CD14-positive monocyte (primary cell): ENCODE measurements at regions not wholly inside any gene's neighbourhood (a gene's known extent, or its start where the extent isn't known, plus 50 kb on each side); places are given as distances from the start of the nearest gene placed in this dataset.
A peak's percentile ranks its signal among the peaks of the same experiment; 100 is the strongest.
"Not testable (repeated sequence)": the region's sequence is repeated elsewhere in the genome, so short reads cannot be mapped to it uniquely, and the experiment has no call there.

Experiments
- DNase-seq, 3 donors: peaks; one replicate each; pipeline ENCODE4 v3.0.0-alpha.2; 2011 to 2022
- H2AFZ ChIP-seq: 2 replicates; pipeline ENCODE4 v1.6.0; 2012; ENCODE audit warnings: mild to moderate bottlenecking, low read depth, low read length, inconsistent platforms; ENCODE audit not compliant: insufficient read depth, poor library complexity, severe bottlenecking
- H3K27ac ChIP-seq, 2 donors: 1 replicate in 1 of 2; 2 replicates in 1 of 2; pipeline ENCODE4 v1.5.1; 2012 to 2013; ENCODE audit warnings: low read length in 2 of 2, control low read depth in 1 of 2, inconsistent platforms in 1 of 2, low read depth in 1 of 2, mild to moderate bottlenecking in 1 of 2
- H3K27me3 ChIP-seq, 2 donors: one replicate each; pipeline versions ENCODE4 v1.6.0 to v1.6.1; 2011 to 2013; ENCODE audit warnings: low read length in 2 of 2; ENCODE audit not compliant: control insufficient read depth in 2 of 2, insufficient read depth in 2 of 2
- H3K36me3 ChIP-seq, 2 donors: replicated peaks in 1 of 2; 1 replicate in 1 of 2; 2 replicates in 1 of 2; pipeline versions ENCODE4 v1.5.1 to v1.6.1; 2012 to 2013; ENCODE audit warnings: low read length in 2 of 2, control low read depth in 1 of 2, inconsistent platforms in 1 of 2, mild to moderate bottlenecking in 1 of 2; ENCODE audit not compliant: insufficient read depth in 2 of 2, control insufficient read depth in 1 of 2
- H3K4me1 ChIP-seq, 2 donors: 1 replicate in 1 of 2; 2 replicates in 1 of 2; pipeline versions ENCODE4 v1.5.1 to v1.6.1; 2012 to 2013; ENCODE audit warnings: low read length in 2 of 2, control low read depth in 1 of 2, inconsistent platforms in 1 of 2, mild to moderate bottlenecking in 1 of 2, moderate library complexity in 1 of 2; ENCODE audit not compliant: insufficient read depth in 2 of 2, control insufficient read depth in 1 of 2
- H3K4me2 ChIP-seq: replicated peaks from 2 replicates; pipeline ENCODE3; 2012; ENCODE audit warnings: low read length, moderate library complexity, mild to moderate bottlenecking; ENCODE audit not compliant: poor library complexity, severe bottlenecking; ENCODE audit errors: extremely low read depth
- H3K4me3 ChIP-seq, 3 experiments: fragments of 200-600 bp in 1 of 3; sonication (generic) in 1 of 3; replicated peaks in 1 of 3; 1 replicate in 2 of 3; 2 replicates in 1 of 3; pipeline ENCODE4 v1.5.1; 2011 to 2013; ENCODE audit warnings: low read length in 3 of 3, mild to moderate bottlenecking in 3 of 3, control low read depth in 2 of 3, low read depth in 2 of 3, inconsistent platforms in 1 of 3, moderate library complexity in 1 of 3
- H3K79me2 ChIP-seq: 2 replicates; pipeline ENCODE4 v1.6.0; 2012; ENCODE audit warnings: mild to moderate bottlenecking, control low read depth, inconsistent platforms, low read length, moderate library complexity; ENCODE audit not compliant: insufficient read depth
- H3K9ac ChIP-seq: 2 replicates; pipeline ENCODE4 v1.6.0; 2017; ENCODE audit warnings: low read length, mild to moderate bottlenecking; ENCODE audit not compliant: insufficient read depth, poor library complexity, severe bottlenecking
- H3K9me3 ChIP-seq, 2 donors: replicated peaks in 1 of 2; 1 replicate in 1 of 2; 2 replicates in 1 of 2; pipeline versions ENCODE4 v1.5.1 to v1.6.1; 2012 to 2013; ENCODE audit warnings: low read length in 2 of 2, control low read depth in 1 of 2; ENCODE audit not compliant: control insufficient read depth in 1 of 2, insufficient read depth in 1 of 2
- H4K20me1 ChIP-seq: 2 replicates; pipeline ENCODE4 v1.6.0; 2012; ENCODE audit warnings: mild to moderate bottlenecking, low read length, control low read depth, moderate library complexity; ENCODE audit not compliant: insufficient read depth
- H3K27ac Mint-ChIP-seq, 7 donors: one replicate each; pipeline ENCODE4 v1.8.0; 2020; ENCODE audit warnings: mild to moderate bottlenecking in 7 of 7, mixed read lengths in 7 of 7, moderate library complexity in 6 of 7, inconsistent platforms in 2 of 7
- H3K27me3 Mint-ChIP-seq, 3 donors: one replicate each; pipeline ENCODE4 v1.8.0; 2021 to 2022; ENCODE audit warnings: low read depth in 3 of 3, mild to moderate bottlenecking in 3 of 3, mixed read lengths in 3 of 3, moderate library complexity in 3 of 3, inconsistent platforms in 1 of 3
- H3K36me3 Mint-ChIP-seq, 2 donors: one replicate each; pipeline ENCODE4 v1.8.0; 2020; ENCODE audit warnings: mixed read lengths in 2 of 2, inconsistent platforms in 1 of 2, mild to moderate bottlenecking in 1 of 2
- H3K4me1 Mint-ChIP-seq: one replicate; pipeline ENCODE4 v1.8.0; 2020; ENCODE audit warnings: mild to moderate bottlenecking, mixed read lengths
- H3K4me3 Mint-ChIP-seq, 2 donors: one replicate each; pipeline ENCODE4 v1.8.0; 2020; ENCODE audit warnings: mild to moderate bottlenecking in 2 of 2, mixed read lengths in 2 of 2, moderate library complexity in 1 of 2
- H3K9me3 Mint-ChIP-seq, 7 donors: one replicate each; pipeline ENCODE4 v1.8.0; 2020 to 2022; ENCODE audit warnings: mixed read lengths in 7 of 7, mild to moderate bottlenecking in 6 of 7, moderate library complexity in 6 of 7, inconsistent platforms in 2 of 7
- CTCF ChIP-seq: fragments of 200-600 bp; IDR thresholded peaks from one replicate; pipeline ENCODE4 v1.8.0; 2022; ENCODE audit warnings: antibody characterized with exemption, mild to moderate bottlenecking
- WGBS: methylation state at CpG from one replicate; pipeline ENCODE4 v1.1.5; 2013; ENCODE audit warnings: missing lambda C conversion rate; ENCODE audit not compliant: insufficient coverage; 5-methylcytosine and 5-hydroxymethylcytosine counted together
- intact Hi-C, 2 donors: fragments of 100-400 bp; cut with micrococcal nuclease; formaldehyde crosslinking; loops; one replicate each; pipeline versions ENCODE4 v1.15.0 to v1.15.1; 2023

DNA sequence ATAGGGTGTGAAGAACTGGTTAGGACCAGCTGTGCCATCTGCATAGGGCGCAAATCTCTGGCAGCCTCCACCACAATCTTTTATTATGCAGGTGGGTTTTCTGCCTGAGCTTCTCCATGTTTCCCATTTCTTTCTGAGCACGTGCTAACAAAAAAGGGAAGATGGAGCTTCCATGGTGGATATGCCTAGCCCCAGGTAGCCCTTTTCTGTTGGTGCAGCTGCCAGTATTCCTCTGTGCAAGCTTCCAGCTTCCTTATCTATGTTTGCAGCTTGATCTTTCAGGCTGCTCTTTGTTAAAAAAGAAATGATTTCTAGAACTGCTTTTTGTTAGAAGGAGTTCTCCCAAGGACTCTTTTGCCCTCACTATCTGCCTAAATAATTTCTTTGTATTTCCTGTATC, 95.0 kb upstream of the EPB41L4A start:
- no peak overlapping the region for H3K4me3 ChIP-seq
- H4K20me1 ChIP-seq = no peaks in the 10 kb centered on the region
- no peak overlapping the region for H3K27ac ChIP-seq
- H3K4me3 Mint-ChIP-seq = no peak overlapping the region
- H3K9ac ChIP-seq = no peak overlapping the region
- H3K27ac Mint-ChIP-seq = no peak overlapping the region
- H3K4me2 ChIP-seq = no peak overlapping the region
- no peak for TF ChIP-seq CTCF
- peaks cover 6 to 26% (median 14%) of the 10 kb centered on the region in 7 donors for H3K9me3 Mint-ChIP-seq
- H2AFZ ChIP-seq = no peak overlapping the region
- no peak for DNase-seq
- no peaks in the 10 kb centered on the region for H3K79me2 ChIP-seq
- intact Hi-C loops = no loop called here
- H3K36me3 Mint-ChIP-seq = no peaks in the 10 kb centered on the region
- peaks cover 4 to 12% (median 5%) of the 10 kb centered on the region in 3 donors for H3K27me3 Mint-ChIP-seq
- H3K27me3 ChIP-seq = peaks cover 2 to 3% of the 10 kb centered on the region in 2 donors
- WGBS = no CpG with 5 or more reads among the region's 2 CpGs
- no peaks in the 10 kb centered on the region for H3K9me3 ChIP-seq
- no peaks in the 10 kb centered on the region for H3K4me1 ChIP-seq
- no peaks in the 10 kb centered on the region for H3K36me3 ChIP-seq
- no peaks in the 10 kb centered on the region for H3K4me1 Mint-ChIP-seq

- H3K4me1 ChIP-seq = peaks cover 32 to 39% of the 10 kb centered on the region in 2 donors
- H3K36me3 Mint-ChIP-seq, H3K27me3 Mint-ChIP-seq, H4K20me1 ChIP-seq, intact Hi-C loops, H3K27me3 ChIP-seq, H3K9ac ChIP-seq, H3K36me3 ChIP-seq, H3K79me2 ChIP-seq, H3K9me3 ChIP-seq: not testable (repeated sequence)
- Mint-ChIP-seq H3K27ac (peak overlapping the region; percentile 70 to 89 (median 86)), H3K9me3 (peaks cover 5 to 24% (median 14%) of the 10 kb centered on the region in 7 donors), H3K4me1 (peaks cover 54% of the 10 kb centered on the region), H3K4me3 (peak overlapping the region in 1 of 2 donors; percentile 79)
- peak overlapping the region in 1 of 3 experiments; percentile 39 for H3K4me3 ChIP-seq
- peak overlapping the region; percentile 41 for H3K4me2 ChIP-seq
- DNase-seq = peak in 1 of 3 donors; percentile 11
- no CpG with 5 or more reads among the region's 1 CpG for whole genome bisulfite sequencing
- peak overlapping the region in 1 of 2 donors; percentile 71 for H3K27ac ChIP-seq
- peak overlapping the region; percentile 48 for H2AFZ ChIP-seq
These were observed 101.4 kb upstream of the EPB41L4A start for GRCh38 chr5:112520474-112520873.

GRCh38 chr5:112522891-112523673, 104.0 kb upstream of the EPB41L4A start:
- H3K4me3 Mint-ChIP-seq, H3K27me3 Mint-ChIP-seq, H3K27me3 ChIP-seq, H3K79me2 ChIP-seq, intact Hi-C loops, H3K9ac ChIP-seq, H3K9me3 ChIP-seq, H3K4me3 ChIP-seq, H3K36me3 ChIP-seq, H4K20me1 ChIP-seq, H3K36me3 Mint-ChIP-seq, DNase-seq, H3K4me2 ChIP-seq: not testable (repeated sequence)
- Histone ChIP-seq H3K4me1 (peaks cover 32 to 39% of the 10 kb centered on the region in 2 donors), H3K27ac (peak overlapping the region in 1 of 2 donors; percentile 70), H2AFZ (peak overlapping the region; percentile 21)
- whole genome bisulfite sequencing = 100% methylated on average over 1 of the region's 9 CpGs
- Mint-ChIP-seq H3K4me1 (peaks cover 54% of the 10 kb centered on the region), H3K9me3 (peaks cover 3 to 24% (median 12%) of the 10 kb centered on the region in 7 donors), H3K27ac (peak overlapping the region in 6 of 7 donors; percentile 62 to 93 (median 83))
